ENCODE measurements at regions not wholly inside any gene's neighbourhood (a gene's known extent, or its start where the extent isn't known, plus 50 kb on each side); places are given as distances from the start of the nearest gene placed in this dataset.

DNA sequence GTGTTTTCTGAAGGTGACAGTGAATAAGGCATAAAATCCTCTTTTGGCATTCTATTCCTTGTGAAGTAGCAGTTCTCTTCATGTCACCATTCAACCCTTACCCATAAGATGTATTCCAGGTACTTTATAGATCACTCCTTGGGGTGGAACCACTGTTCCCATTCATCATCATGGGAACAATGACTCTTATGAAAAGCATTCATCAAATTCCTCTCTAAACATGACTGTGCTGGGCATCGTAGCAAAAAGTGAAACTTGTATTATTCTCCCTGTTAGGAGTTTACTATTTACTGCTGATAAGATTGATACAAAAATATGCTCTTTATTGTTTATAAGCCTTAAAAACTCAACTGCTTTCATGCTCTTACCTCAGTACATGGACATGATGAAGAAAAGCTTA lies 793.4 kb downstream of the LIG4 start:
- H3K27me3 Mint-ChIP-seq (ENCODE audit: low read depth), result no peaks in the 10 kb centered on the region
- Histone ChIP-seq H2BK20ac (ENCODE audit: low read depth, low read length, poor library complexity, severe bottlenecking) (no peak overlapping the region), H2BK120ac (ENCODE audit: low read depth, low read length, poor library complexity, severe bottlenecking) (no peak overlapping the region), H3K79me1 (ENCODE audit: insufficient read depth, low read depth, low read length, poor library complexity, severe bottlenecking) (no peaks in the 10 kb centered on the region), H2AFZ (ENCODE audit: low read length) (no peak overlapping the region), H3K9me3 (ENCODE audit: control insufficient read depth, low read depth, low read length) (no peaks in the 10 kb centered on the region), H4K91ac (ENCODE audit: insufficient read length, low read depth, low read length) (no peak overlapping the region), H3K14ac (ENCODE audit: insufficient read depth, low read length) (no peak overlapping the region), H3T11ph (ENCODE audit: low read length) (no peak overlapping the region), H4K8ac (replicated peaks; ENCODE audit: insufficient read length, low read depth, low read length) (no peak overlapping the region), H4K20me1 (ENCODE audit: control insufficient read depth, insufficient read depth, insufficient read length) (no peaks in the 10 kb centered on the region), H2AK5ac (ENCODE audit: insufficient read length, low read length) (no peak overlapping the region), H3K56ac (ENCODE audit: insufficient read length, low read depth, low read length) (no peak overlapping the region), H3K9ac (ENCODE audit: extremely low read depth, insufficient read length, low read length) (no peak overlapping the region), H3K27ac (ENCODE audit: insufficient read length, low read depth, low read length) (no peak overlapping the region), H3K4ac (ENCODE audit: low read depth, low read length) (no peak overlapping the region), H3K27me3 (ENCODE audit: insufficient read depth, low read length) (no peaks in the 10 kb centered on the region), H3K23ac (ENCODE audit: insufficient read length, low read depth, low read length) (no peak overlapping the region), H2BK15ac (ENCODE audit: low read depth, low read length) (no peak overlapping the region), H3K4me1 (ENCODE audit: insufficient read depth, low read length) (no peaks in the 10 kb centered on the region; the same call in 1 of the 2 replicates), H4K5ac (ENCODE audit: insufficient read length, low read depth, low read length) (no peak overlapping the region), H2BK12ac (ENCODE audit: insufficient read length, low read depth, low read length) (no peak overlapping the region), H3K4me2 (ENCODE audit: insufficient read depth, insufficient read length, low read length) (no peak overlapping the region), H3K23me2 (ENCODE audit: insufficient read length, low read depth, low read length, poor library complexity, severe bottlenecking) (no peaks in the 10 kb centered on the region), H2BK5ac (ENCODE audit: insufficient read length, low read length) (no peak overlapping the region), H3K79me2 (ENCODE audit: insufficient read depth, low read length) (no peaks in the 10 kb centered on the region), H3K18ac (ENCODE audit: insufficient read length, low read depth, low read length) (no peak overlapping the region)
- DNase-seq, result no peak
- 0 out of 4 replicates have a peak, but pooled peaks cover 0 to 3% of the 10 kb centered on the region in 2 experiments for H3K4me1 Mint-ChIP-seq
- H3K27ac Mint-ChIP-seq, result no peak overlapping the region
- 0 out of 7 replicates have a peak, but pooled peaks cover 0 to 5% (median 0%) of the 10 kb centered on the region in 3 experiments for H3K36me3 Mint-ChIP-seq (ENCODE audit: insufficient read depth in 1 of 3, low read depth in 3 of 3)
- WGBS (ENCODE audit: extremely low coverage, insufficient read length, low lambda C conversion rate), result no CpG with 5 or more reads among the region's 1 CpG
- H3K4me3 Mint-ChIP-seq, result no peak overlapping the region
- TF ChIP-seq, protein P1, sequence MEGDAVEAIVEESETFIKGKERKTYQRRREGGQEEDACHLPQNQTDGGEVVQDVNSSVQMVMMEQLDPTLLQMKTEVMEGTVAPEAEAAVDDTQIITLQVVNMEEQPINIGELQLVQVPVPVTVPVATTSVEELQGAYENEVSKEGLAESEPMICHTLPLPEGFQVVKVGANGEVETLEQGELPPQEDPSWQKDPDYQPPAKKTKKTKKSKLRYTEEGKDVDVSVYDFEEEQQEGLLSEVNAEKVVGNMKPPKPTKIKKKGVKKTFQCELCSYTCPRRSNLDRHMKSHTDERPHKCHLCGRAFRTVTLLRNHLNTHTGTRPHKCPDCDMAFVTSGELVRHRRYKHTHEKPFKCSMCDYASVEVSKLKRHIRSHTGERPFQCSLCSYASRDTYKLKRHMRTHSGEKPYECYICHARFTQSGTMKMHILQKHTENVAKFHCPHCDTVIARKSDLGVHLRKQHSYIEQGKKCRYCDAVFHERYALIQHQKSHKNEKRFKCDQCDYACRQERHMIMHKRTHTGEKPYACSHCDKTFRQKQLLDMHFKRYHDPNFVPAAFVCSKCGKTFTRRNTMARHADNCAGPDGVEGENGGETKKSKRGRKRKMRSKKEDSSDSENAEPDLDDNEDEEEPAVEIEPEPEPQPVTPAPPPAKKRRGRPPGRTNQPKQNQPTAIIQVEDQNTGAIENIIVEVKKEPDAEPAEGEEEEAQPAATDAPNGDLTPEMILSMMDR (conservative IDR thresholded peaks at IDR 0.05), result no peak
- H3K9me3 Mint-ChIP-seq, result no peaks in the 10 kb centered on the region; a peak in 1 of 5 replicates

Measured in H9 (cell line).